ENCODE measurements at regions not wholly inside any gene's neighbourhood (a gene's known extent, or its start where the extent isn't known, plus 50 kb on each side); places are given as distances from the start of the nearest gene placed in this dataset.

DNA sequence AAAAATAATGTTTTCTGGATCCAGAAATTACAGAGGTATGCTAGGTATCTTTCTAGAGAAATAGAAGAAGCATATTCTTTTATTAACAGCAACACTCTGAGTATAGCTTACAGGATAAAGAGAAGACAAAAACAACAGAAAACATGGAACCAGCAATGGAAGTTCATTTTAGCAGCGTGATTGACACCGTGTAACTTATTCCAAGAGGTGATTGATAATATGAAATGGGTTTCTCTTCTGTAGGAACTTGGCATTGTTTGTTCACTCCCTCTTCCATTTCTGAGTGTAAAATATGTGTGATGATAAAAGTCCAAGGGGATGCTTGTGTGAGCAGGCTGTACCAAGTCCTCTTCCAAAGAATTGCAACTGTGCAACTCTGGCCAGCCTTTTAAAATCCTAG, 303.0 kb downstream of the COL12A1 start:
- H3K79me2 ChIP-seq (ENCODE audit: control insufficient read depth, insufficient read depth, low read length, poor library complexity), result no peaks in the 10 kb centered on the region
- H4K91ac ChIP-seq (ENCODE audit: low read depth, low read length), result no peak overlapping the region
- no peaks in the 10 kb centered on the region for H3K79me1 ChIP-seq (ENCODE audit: low read length)
- H2AFZ ChIP-seq (ENCODE audit: insufficient read depth, low read length, poor library complexity), result no peak overlapping the region
- no peak overlapping the region for H3K4me2 ChIP-seq (ENCODE audit: low read length)
- no peak overlapping the region for H3K4ac ChIP-seq (ENCODE audit: low read depth, low read length)
- no peak overlapping the region for H4K8ac ChIP-seq (ENCODE audit: low read depth, low read length)
- no peak overlapping the region for H3K18ac ChIP-seq (ENCODE audit: low read length)
- H3K4me1 ChIP-seq (ENCODE audit: control insufficient read depth in 1 of 2, insufficient read depth in 2 of 2, low read length in 2 of 2), result no peaks in the 10 kb centered on the region
- H3K27ac ChIP-seq (ENCODE audit: low read depth, low read length), result no peak overlapping the region
- no peaks in the 10 kb centered on the region for H3K36me3 ChIP-seq (ENCODE audit: control insufficient read depth in 1 of 2, insufficient read depth in 2 of 2, low read length in 2 of 2)
- H3K27me3 ChIP-seq (ENCODE audit: insufficient read depth, low read length), result no peaks in the 10 kb centered on the region
- no peaks in the 10 kb centered on the region for H3K9me3 ChIP-seq (ENCODE audit: insufficient read depth, low read depth, low read length)
- H2BK120ac ChIP-seq (ENCODE audit: insufficient read depth, low read length, poor library complexity), result no peak overlapping the region
- H3K4me3 ChIP-seq (ENCODE audit: low read depth, low read length), result no peak overlapping the region
- no peak overlapping the region for H3K23ac ChIP-seq (ENCODE audit: low read length)
- H2BK12ac ChIP-seq (ENCODE audit: low read length), result no peak overlapping the region
- no peak overlapping the region for H3K14ac ChIP-seq (ENCODE audit: low read length)
- no peak overlapping the region for H2BK5ac ChIP-seq (ENCODE audit: low read depth, low read length, poor library complexity)
- no peak overlapping the region for H4K12ac ChIP-seq (ENCODE audit: low read depth, low read length)
- H3K9ac ChIP-seq (ENCODE audit: low read length), result no peak overlapping the region
- WGBS (ENCODE audit: extremely low coverage, insufficient coverage, insufficient read length), result no CpG with 5 or more reads among the region's 2 CpGs
- no peak for DNase-seq
- H2AK5ac ChIP-seq (ENCODE audit: low read length), result no peak overlapping the region

DNA sequence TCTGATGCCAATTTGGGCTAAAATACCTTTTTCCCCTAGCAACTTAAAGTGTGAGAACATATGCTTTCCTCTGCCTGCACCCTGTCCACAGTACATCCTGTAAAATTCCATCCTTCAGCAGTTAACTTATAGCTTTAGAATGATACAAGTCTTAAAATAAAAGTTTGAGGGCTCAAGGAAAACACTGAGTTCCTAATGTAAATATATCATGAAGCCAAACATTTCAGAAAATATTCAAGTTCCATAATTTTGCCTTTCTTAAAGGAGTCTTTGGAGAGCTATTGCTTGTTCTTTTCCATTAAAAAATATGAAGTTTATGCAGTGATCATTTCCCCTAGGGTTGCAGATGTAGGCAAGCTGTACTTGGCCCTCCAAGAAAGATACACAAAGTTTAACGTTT, 303.8 kb downstream of the COL12A1 start:
- H3K79me2 ChIP-seq (ENCODE audit: control insufficient read depth, insufficient read depth, low read length, poor library complexity), result no peaks in the 10 kb centered on the region
- no peak overlapping the region for H3K23ac ChIP-seq (ENCODE audit: low read length)
- no peak for DNase-seq
- H2BK120ac ChIP-seq (ENCODE audit: insufficient read depth, low read length, poor library complexity), result no peak overlapping the region
- no peak overlapping the region for H3K18ac ChIP-seq (ENCODE audit: low read length)
- no peak overlapping the region for H3K14ac ChIP-seq (ENCODE audit: low read length)
- no peak overlapping the region for H2AK5ac ChIP-seq (ENCODE audit: low read length)
- no peak overlapping the region for H2BK5ac ChIP-seq (ENCODE audit: low read depth, low read length, poor library complexity)
- no peaks in the 10 kb centered on the region for H3K36me3 ChIP-seq (ENCODE audit: control insufficient read depth in 1 of 2, insufficient read depth in 2 of 2, low read length in 2 of 2)
- H3K9ac ChIP-seq (ENCODE audit: low read length), result no peak overlapping the region
- no peak overlapping the region for H2BK12ac ChIP-seq (ENCODE audit: low read length)
- no peak overlapping the region for H4K12ac ChIP-seq (ENCODE audit: low read depth, low read length)
- no peak overlapping the region for H3K4me3 ChIP-seq (ENCODE audit: low read depth, low read length)
- H3K4me2 ChIP-seq (ENCODE audit: low read length), result no peak overlapping the region
- no peaks in the 10 kb centered on the region for H3K9me3 ChIP-seq (ENCODE audit: insufficient read depth, low read depth, low read length)
- H3K27me3 ChIP-seq (ENCODE audit: insufficient read depth, low read length), result no peaks in the 10 kb centered on the region
- no peaks in the 10 kb centered on the region for H3K79me1 ChIP-seq (ENCODE audit: low read length)
- no peak overlapping the region for H3K4ac ChIP-seq (ENCODE audit: low read depth, low read length)
- H3K27ac ChIP-seq (ENCODE audit: low read depth, low read length), result no peak overlapping the region
- no peaks in the 10 kb centered on the region for H3K4me1 ChIP-seq (ENCODE audit: control insufficient read depth in 1 of 2, insufficient read depth in 2 of 2, low read length in 2 of 2)
- H2AFZ ChIP-seq (ENCODE audit: insufficient read depth, low read length, poor library complexity), result no peak overlapping the region
- no peak overlapping the region for H4K8ac ChIP-seq (ENCODE audit: low read depth, low read length)
- H4K91ac ChIP-seq (ENCODE audit: low read depth, low read length), result no peak overlapping the region
- no CpG with 5 or more reads among the region's 1 CpG for WGBS (ENCODE audit: extremely low coverage, insufficient coverage, insufficient read length)

DNA sequence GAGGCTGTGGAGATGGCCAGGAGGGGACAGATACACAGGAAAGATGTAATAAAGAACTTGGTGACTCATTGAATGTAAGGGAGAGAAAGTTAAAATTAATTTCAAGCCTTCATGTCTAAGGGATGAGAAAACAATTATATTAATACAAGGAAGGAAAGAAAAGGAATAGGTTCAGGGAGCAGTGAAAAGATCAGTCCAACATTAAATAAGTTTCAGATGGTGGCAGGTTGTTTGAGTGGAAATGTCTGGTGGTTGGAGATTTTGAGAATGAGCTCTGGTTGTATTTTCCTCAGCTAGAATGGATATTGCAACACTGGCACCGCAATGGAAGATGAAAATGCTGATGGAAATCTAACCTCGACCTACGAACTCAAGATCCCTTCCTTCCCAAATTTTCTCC, 304.3 kb downstream of the COL12A1 start:
- H3K4ac ChIP-seq (ENCODE audit: low read depth, low read length), result no peak overlapping the region
- no peaks in the 10 kb centered on the region for H3K27me3 ChIP-seq (ENCODE audit: insufficient read depth, low read length)
- H3K79me1 ChIP-seq (ENCODE audit: low read length), result no peaks in the 10 kb centered on the region
- H3K36me3 ChIP-seq (ENCODE audit: control insufficient read depth in 1 of 2, insufficient read depth in 2 of 2, low read length in 2 of 2), result no peaks in the 10 kb centered on the region
- no peak overlapping the region for H4K12ac ChIP-seq (ENCODE audit: low read depth, low read length)
- no peak overlapping the region for H3K4me2 ChIP-seq (ENCODE audit: low read length)
- no peaks in the 10 kb centered on the region for H3K9me3 ChIP-seq (ENCODE audit: insufficient read depth, low read depth, low read length)
- no peaks in the 10 kb centered on the region for H3K4me1 ChIP-seq (ENCODE audit: control insufficient read depth in 1 of 2, insufficient read depth in 2 of 2, low read length in 2 of 2)
- WGBS (ENCODE audit: extremely low coverage, insufficient coverage, insufficient read length), result no CpG with 5 or more reads among the region's 3 CpGs
- H3K23ac ChIP-seq (ENCODE audit: low read length), result no peak overlapping the region
- H2BK120ac ChIP-seq (ENCODE audit: insufficient read depth, low read length, poor library complexity), result no peak overlapping the region
- no peak overlapping the region for H2BK5ac ChIP-seq (ENCODE audit: low read depth, low read length, poor library complexity)
- no peak overlapping the region for H3K27ac ChIP-seq (ENCODE audit: low read depth, low read length)
- H4K91ac ChIP-seq (ENCODE audit: low read depth, low read length), result no peak overlapping the region
- H2BK12ac ChIP-seq (ENCODE audit: low read length), result no peak overlapping the region
- H3K9ac ChIP-seq (ENCODE audit: low read length), result no peak overlapping the region
- no peaks in the 10 kb centered on the region for H3K79me2 ChIP-seq (ENCODE audit: control insufficient read depth, insufficient read depth, low read length, poor library complexity)
- no peak overlapping the region for H2AK5ac ChIP-seq (ENCODE audit: low read length)
- no peak overlapping the region for H3K14ac ChIP-seq (ENCODE audit: low read length)
- H4K8ac ChIP-seq (ENCODE audit: low read depth, low read length), result no peak overlapping the region
- H3K4me3 ChIP-seq (ENCODE audit: low read depth, low read length), result no peak overlapping the region
- DNase-seq, result no peak
- H2AFZ ChIP-seq (ENCODE audit: insufficient read depth, low read length, poor library complexity), result no peak overlapping the region
- no peak overlapping the region for H3K18ac ChIP-seq (ENCODE audit: low read length)

DNA sequence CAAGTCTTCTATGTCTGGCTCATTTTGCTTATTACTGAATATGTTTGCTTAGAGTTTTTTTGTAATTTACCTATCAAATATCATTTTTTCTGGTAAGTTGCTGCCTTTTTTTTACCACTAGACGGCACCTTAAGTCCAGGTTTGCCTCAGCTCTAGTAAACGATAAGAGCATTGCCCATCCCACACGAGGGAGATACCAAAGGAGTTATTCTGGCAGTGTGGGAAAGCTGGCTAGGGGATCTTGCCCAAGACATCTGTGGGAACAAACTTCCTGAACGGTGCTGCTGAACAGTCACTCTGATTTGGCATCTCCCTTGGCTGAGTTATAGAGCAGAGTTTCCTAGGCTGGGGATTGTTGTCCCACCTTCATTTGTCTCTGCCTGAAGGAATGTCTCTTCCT, 306.4 kb downstream of the COL12A1 start:
- no peaks in the 10 kb centered on the region for H3K79me1 ChIP-seq (ENCODE audit: low read length)
- H4K12ac ChIP-seq (ENCODE audit: low read depth, low read length), result no peak overlapping the region
- WGBS (ENCODE audit: extremely low coverage, insufficient coverage, insufficient read length), result no CpG with 5 or more reads among the region's 4 CpGs
- H3K4me1 ChIP-seq (ENCODE audit: control insufficient read depth in 1 of 2, insufficient read depth in 2 of 2, low read length in 2 of 2), result no peaks in the 10 kb centered on the region
- H3K4me2 ChIP-seq (ENCODE audit: low read length), result no peak overlapping the region
- no peak overlapping the region for H4K91ac ChIP-seq (ENCODE audit: low read depth, low read length)
- no peak overlapping the region for H3K18ac ChIP-seq (ENCODE audit: low read length)
- no peak overlapping the region for H3K14ac ChIP-seq (ENCODE audit: low read length)
- no peak overlapping the region for H3K27ac ChIP-seq (ENCODE audit: low read depth, low read length)
- H2AK5ac ChIP-seq (ENCODE audit: low read length), result no peak overlapping the region
- H4K8ac ChIP-seq (ENCODE audit: low read depth, low read length), result no peak overlapping the region
- H2BK120ac ChIP-seq (ENCODE audit: insufficient read depth, low read length, poor library complexity), result no peak overlapping the region
- no peak overlapping the region for H2AFZ ChIP-seq (ENCODE audit: insufficient read depth, low read length, poor library complexity)
- H2BK12ac ChIP-seq (ENCODE audit: low read length), result no peak overlapping the region
- H3K36me3 ChIP-seq (ENCODE audit: control insufficient read depth in 1 of 2, insufficient read depth in 2 of 2, low read length in 2 of 2), result no peaks in the 10 kb centered on the region
- peak; percentile 37 to 62 for DNase-seq
- H3K9ac ChIP-seq (ENCODE audit: low read length), result no peak overlapping the region
- no peaks in the 10 kb centered on the region for H3K9me3 ChIP-seq (ENCODE audit: insufficient read depth, low read depth, low read length)
- no peak overlapping the region for H3K23ac ChIP-seq (ENCODE audit: low read length)
- H3K79me2 ChIP-seq (ENCODE audit: control insufficient read depth, insufficient read depth, low read length, poor library complexity), result no peaks in the 10 kb centered on the region
- H3K27me3 ChIP-seq (ENCODE audit: insufficient read depth, low read length), result no peaks in the 10 kb centered on the region
- no peak overlapping the region for H2BK5ac ChIP-seq (ENCODE audit: low read depth, low read length, poor library complexity)
- no peak overlapping the region for H3K4me3 ChIP-seq (ENCODE audit: low read depth, low read length)
- no peak overlapping the region for H3K4ac ChIP-seq (ENCODE audit: low read depth, low read length)
